Common myeloid progenitor, CD34-positive (primary cell): ENCODE measurements at regions not wholly inside any gene's neighbourhood (a gene's known extent, or its start where the extent isn't known, plus 50 kb on each side); places are given as distances from the start of the nearest gene placed in this dataset.

Experiments
- CTCF ChIA-PET: fragments of 350-600 bp; sonication (Branson Sonifier 250); formaldehyde crosslinking; loops from one replicate; lab custom pipeline; 2021; ENCODE audit warnings: antibody characterized with exemption; lab: Charles Lee
- POLR2A ChIA-PET: fragments of 350-600 bp; sonication (Branson Sonifier 250); formaldehyde crosslinking; loops from one replicate; lab custom pipeline; 2021; ENCODE audit warnings: antibody characterized with exemption; lab: Charles Lee
- DNase-seq, 3 donors: peaks; one replicate each; pipeline versions ENCODE4 v3.0.0 to v3.0.0-alpha.2; 2013
- H3K27ac ChIP-seq, 2 experiments: 1 replicate in 1 of 2; 2 replicates in 1 of 2; pipeline ENCODE4 v1.7.0; 2013; ENCODE audit warnings: inconsistent platforms in 2 of 2, low read length in 2 of 2, mild to moderate bottlenecking in 2 of 2, low read depth in 1 of 2, moderate library complexity in 1 of 2; ENCODE audit not compliant: severe bottlenecking in 2 of 2, insufficient read depth in 1 of 2, poor library complexity in 1 of 2
- H3K27me3 ChIP-seq, 5 experiments: replicated peaks in 2 of 5; 1 replicate in 3 of 5; 2 replicates in 2 of 5; pipeline versions ENCODE4 v1.6.1 to v1.7.0; 2013; ENCODE audit warnings: low read length in 4 of 5, mild to moderate bottlenecking in 2 of 5, moderate library complexity in 2 of 5, inconsistent platforms in 1 of 5; ENCODE audit not compliant: insufficient read depth in 5 of 5, control insufficient read depth in 4 of 5
- H3K36me3 ChIP-seq, 4 experiments: 1 replicate in 2 of 4; 2 replicates in 2 of 4; pipeline versions ENCODE4 v1.6.1 to v1.7.0; 2013; ENCODE audit warnings: low read length in 3 of 4, control low read depth in 1 of 4, mild to moderate bottlenecking in 1 of 4; ENCODE audit not compliant: control insufficient read depth in 4 of 4, insufficient read depth in 4 of 4
- H3K4me1 ChIP-seq, 4 experiments: 1 replicate in 3 of 4; 2 replicates in 1 of 4; pipeline versions ENCODE4 v1.6.1 to v1.7.1; 2013; ENCODE audit warnings: low read length in 3 of 4, mild to moderate bottlenecking in 3 of 4, control low read depth in 1 of 4, inconsistent platforms in 1 of 4, moderate library complexity in 1 of 4; ENCODE audit not compliant: control insufficient read depth in 4 of 4, insufficient read depth in 4 of 4; ENCODE audit errors: control extremely low read depth in 1 of 4
- H3K4me3 ChIP-seq, 7 experiments: 1 replicate in 4 of 7; 2 replicates in 3 of 7; pipeline versions ENCODE4 v1.5.1 to v1.7.0; 2013; ENCODE audit warnings: mild to moderate bottlenecking in 7 of 7, low read length in 6 of 7, moderate library complexity in 6 of 7, inconsistent platforms in 2 of 7, low read depth in 2 of 7, control low read depth in 1 of 7; ENCODE audit not compliant: insufficient read depth in 4 of 7, control insufficient read depth in 1 of 7; ENCODE audit errors: extremely low read depth in 1 of 7
- H3K9me3 ChIP-seq, 5 experiments: 1 replicate in 4 of 5; 2 replicates in 1 of 5; pipeline versions ENCODE4 v1.6.1 to v1.7.1; 2013; ENCODE audit warnings: low read length in 4 of 5, mild to moderate bottlenecking in 2 of 5, inconsistent platforms in 1 of 5, low read depth in 1 of 5, moderate library complexity in 1 of 5; ENCODE audit not compliant: control insufficient read depth in 4 of 5, insufficient read depth in 2 of 5; ENCODE audit errors: control extremely low read depth in 1 of 5
- WGBS: methylation state at CpG from one replicate; pipeline ENCODE4 v1.1.5; 2013; ENCODE audit not compliant: insufficient coverage; 5-methylcytosine and 5-hydroxymethylcytosine counted together

- H3K4me3 ChIP-seq: no peak overlapping the region
- WGBS: 96% methylated on average over 3 of the region's 6 CpGs
- peaks cover 0 to 15% (median 0%) of the 10 kb centered on the region in 4 experiments for H3K4me1 ChIP-seq
- POLR2A ChIA-PET: no interaction called here
- no peaks in the 10 kb centered on the region for H3K27me3 ChIP-seq
- DNase-seq: no peak
- H3K36me3 ChIP-seq: no peaks in the 10 kb centered on the region
- no peaks in the 10 kb centered on the region for H3K9me3 ChIP-seq
- no peak overlapping the region for H3K27ac ChIP-seq
- CTCF ChIA-PET: no interaction called here
Observed at GRCh38 chr4:179748837-179749236, 2306.6 kb upstream of the AGA start.

DNA sequence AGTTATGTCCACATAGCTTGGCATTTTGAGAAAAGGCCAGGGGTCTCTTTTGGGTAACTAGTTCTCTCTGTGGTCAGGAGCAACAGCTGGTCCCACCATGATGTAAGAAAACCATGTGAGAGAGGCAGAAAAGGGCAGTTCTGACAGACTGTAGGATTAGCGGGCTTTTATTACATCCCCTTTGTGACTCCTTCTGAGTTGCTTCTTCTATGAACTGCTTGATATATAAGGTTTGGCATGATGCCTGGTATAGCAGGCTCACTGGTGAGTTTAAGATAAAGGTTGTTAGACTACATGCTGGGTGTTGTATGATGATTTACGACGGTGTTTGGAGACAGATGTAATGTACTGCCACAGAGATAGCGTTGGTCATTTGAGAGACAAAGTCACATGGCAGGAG, 2308.1 kb upstream of the AGA start:
- DNase-seq: peak; percentile 61 to 93 (median 78)
- WGBS: 0% methylated on average over 4 of the region's 4 CpGs
- no peaks in the 10 kb centered on the region for H3K9me3 ChIP-seq
- peak overlapping the region in 1 of 2 experiments; percentile 3 for H3K27ac ChIP-seq
- POLR2A ChIA-PET: no interaction called here
- H3K27me3 ChIP-seq: no peaks in the 10 kb centered on the region
- H3K4me1 ChIP-seq: peaks cover 0 to 15% (median 0%) of the 10 kb centered on the region in 4 experiments
- no peaks in the 10 kb centered on the region for H3K36me3 ChIP-seq
- H3K4me3 ChIP-seq: peak overlapping the region in 1 of 7 experiments; percentile 21
- CTCF ChIA-PET: no interaction called here

DNA sequence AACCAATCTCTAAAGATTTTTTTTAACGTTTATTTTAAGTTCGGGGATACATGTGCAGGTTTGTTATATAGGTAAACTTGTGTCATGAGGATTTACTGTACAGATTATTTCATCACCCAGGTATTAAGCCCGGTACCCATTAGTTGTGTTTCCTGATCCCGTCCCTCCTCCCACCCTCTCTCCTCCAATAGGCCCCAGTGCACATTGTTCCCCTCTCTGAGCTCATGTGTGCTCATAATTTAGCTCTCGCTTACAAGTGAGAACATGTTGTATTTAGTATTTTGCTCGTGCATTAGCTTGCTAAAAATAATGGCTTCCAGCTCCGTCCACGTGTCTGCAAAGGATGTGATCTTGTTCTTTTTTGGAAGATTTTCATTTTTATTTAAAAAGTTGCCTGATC, 2309.4 kb upstream of the AGA start:
- WGBS: 99% methylated on average over 6 of the region's 8 CpGs
- CTCF ChIA-PET: no interaction called here

DNA sequence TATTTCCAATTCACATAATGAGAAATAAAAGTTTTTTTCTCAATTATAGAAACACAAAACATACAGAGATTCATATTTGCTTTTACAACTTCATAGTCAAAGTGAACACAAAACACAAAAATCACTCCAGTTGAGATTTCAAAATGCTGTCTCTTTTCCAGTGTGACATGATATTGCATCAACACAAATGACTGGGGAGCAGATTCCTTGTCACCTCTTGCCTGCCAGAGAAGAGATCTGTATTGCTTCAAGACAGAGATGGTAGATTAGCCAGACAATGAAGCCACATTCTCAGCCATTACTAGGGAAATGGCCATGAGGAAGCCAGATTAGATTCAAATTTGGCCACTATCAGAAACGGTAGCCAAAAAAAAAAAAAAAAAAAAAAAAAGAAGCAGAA, 2313.1 kb upstream of the AGA start:
- Histone ChIP-seq H3K4me1 (peaks cover 0 to 6% (median 0%) of the 10 kb centered on the region in 4 experiments), H3K27me3 (no peaks in the 10 kb centered on the region), H3K36me3 (no peaks in the 10 kb centered on the region), H3K4me3 (no peak overlapping the region), H3K9me3 (no peaks in the 10 kb centered on the region), H3K27ac (no peak overlapping the region)
- no peak for DNase-seq
- ChIA-PET CTCF (no interaction called here), POLR2A (no interaction called here)
- no CpG with 5 or more reads among the region's 1 CpG for WGBS

More for the DNA sequence above, 2309.4 kb upstream of the AGA start:
- Histone ChIP-seq H3K27me3 (no peaks in the 10 kb centered on the region), H3K9me3 (no peaks in the 10 kb centered on the region), H3K4me3 (no peak overlapping the region), H3K27ac (no peak overlapping the region), H3K4me1 (peaks cover 0 to 15% (median 0%) of the 10 kb centered on the region in 4 experiments), H3K36me3 (no peaks in the 10 kb centered on the region)
- POLR2A ChIA-PET: no interaction called here
- DNase-seq: no peak

DNA sequence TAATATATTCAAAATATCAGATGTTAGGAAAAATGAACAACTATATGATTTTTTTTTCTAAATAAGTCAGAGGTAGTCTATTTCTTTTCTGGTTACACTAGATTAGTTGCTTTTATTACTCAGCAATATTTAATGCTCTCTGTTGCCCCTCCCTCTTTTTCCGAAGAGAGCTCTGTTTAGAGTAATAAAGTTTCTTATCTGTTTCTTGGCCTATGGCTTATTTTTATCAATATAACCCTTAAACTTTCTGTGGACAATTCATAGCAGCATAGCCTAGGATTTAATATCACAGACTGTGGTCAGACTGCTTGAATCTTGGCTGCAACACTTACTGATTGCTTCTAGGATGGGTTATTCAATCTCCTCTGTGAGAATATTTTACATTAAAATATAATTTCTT, 2315.4 kb upstream of the AGA start:
- Histone ChIP-seq H3K9me3 (no peaks in the 10 kb centered on the region), H3K27me3 (no peaks in the 10 kb centered on the region), H3K4me1 (no peaks in the 10 kb centered on the region), H3K27ac (no peak overlapping the region), H3K36me3 (no peaks in the 10 kb centered on the region), H3K4me3 (no peak overlapping the region)
- ChIA-PET POLR2A (no interaction called here), CTCF (interaction anchor here (0.9 kb wide), 1 partner anchor 21 kb away, joined by 3 read pairs; no protein-coding TSS in a partner anchor)
- no CpG with 5 or more reads among the region's 1 CpG for WGBS
- DNase-seq: peak in 2 of 3 donors; percentile 9 to 37

GRCh38 chr4:179762840-179763239, 2320.6 kb upstream of the AGA start:
- H3K27ac ChIP-seq: no peak overlapping the region
- POLR2A ChIA-PET: no interaction called here
- H3K4me1 ChIP-seq: no peaks in the 10 kb centered on the region
- no peak overlapping the region for H3K4me3 ChIP-seq
- WGBS: 96% methylated on average over 4 of the region's 5 CpGs
- no peaks in the 10 kb centered on the region for H3K27me3 ChIP-seq
- DNase-seq: no peak
- no peaks in the 10 kb centered on the region for H3K36me3 ChIP-seq
- CTCF ChIA-PET: no interaction called here
- peaks cover 0 to 4% (median 0%) of the 10 kb centered on the region in 5 experiments for H3K9me3 ChIP-seq

- no peak overlapping the region for H3K27ac ChIP-seq
- no peak for DNase-seq
- no peaks in the 10 kb centered on the region for H3K4me1 ChIP-seq
- no peak overlapping the region for H3K4me3 ChIP-seq
- 72% methylated on average over 2 of the region's 4 CpGs for WGBS
- H3K36me3 ChIP-seq: no peaks in the 10 kb centered on the region
- ChIA-PET POLR2A (no interaction called here), CTCF (no interaction called here)
- H3K9me3 ChIP-seq: peaks cover 0 to 4% (median 0%) of the 10 kb centered on the region in 5 experiments
- H3K27me3 ChIP-seq: no peaks in the 10 kb centered on the region
Observed at GRCh38 chr4:179766938-179767337, 2324.7 kb upstream of the AGA start.
